ENCODE measurements at regions not wholly inside any gene's neighbourhood (a gene's known extent, or its start where the extent isn't known, plus 50 kb on each side); places are given as distances from the start of the nearest gene placed in this dataset.

DNA sequence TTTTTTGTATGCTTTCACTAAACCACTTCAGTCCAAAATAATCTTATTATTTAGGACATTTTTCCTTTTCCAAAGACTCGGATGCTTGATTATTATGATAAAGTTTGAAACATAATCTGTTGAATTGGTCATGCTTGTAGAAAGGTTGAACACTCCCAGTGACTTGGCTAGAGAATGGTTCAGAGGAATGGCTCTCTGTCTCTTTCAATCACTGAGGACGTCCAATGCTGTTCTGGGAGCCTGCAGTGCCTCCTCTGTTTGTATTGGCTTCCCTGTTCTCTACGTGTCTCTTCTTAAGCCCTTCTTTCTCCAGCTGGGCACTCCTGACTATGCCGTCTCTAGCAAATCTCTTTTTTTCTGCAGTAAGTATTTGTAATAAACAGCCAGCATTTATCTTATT lies 369.0 kb upstream of the DYNLRB2 start:
- no peak for DNase-seq

DNA sequence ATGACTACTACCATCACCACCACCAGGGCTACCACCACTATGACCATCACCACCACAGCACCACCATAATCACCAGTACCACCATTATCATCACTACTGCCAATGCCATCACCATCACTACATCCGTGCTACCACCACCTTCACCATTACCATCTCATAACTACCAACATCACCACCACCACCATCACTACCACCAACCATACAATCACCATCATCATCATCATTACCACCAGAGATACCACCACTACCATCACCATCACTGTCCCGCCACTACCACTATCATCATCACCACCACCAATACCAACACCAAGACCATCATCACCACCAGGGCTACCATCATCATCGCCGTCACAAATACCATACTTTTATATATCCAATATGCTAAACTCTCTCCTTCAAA lies 369.6 kb upstream of the DYNLRB2 start:
- DNase-seq: no peak

DNA sequence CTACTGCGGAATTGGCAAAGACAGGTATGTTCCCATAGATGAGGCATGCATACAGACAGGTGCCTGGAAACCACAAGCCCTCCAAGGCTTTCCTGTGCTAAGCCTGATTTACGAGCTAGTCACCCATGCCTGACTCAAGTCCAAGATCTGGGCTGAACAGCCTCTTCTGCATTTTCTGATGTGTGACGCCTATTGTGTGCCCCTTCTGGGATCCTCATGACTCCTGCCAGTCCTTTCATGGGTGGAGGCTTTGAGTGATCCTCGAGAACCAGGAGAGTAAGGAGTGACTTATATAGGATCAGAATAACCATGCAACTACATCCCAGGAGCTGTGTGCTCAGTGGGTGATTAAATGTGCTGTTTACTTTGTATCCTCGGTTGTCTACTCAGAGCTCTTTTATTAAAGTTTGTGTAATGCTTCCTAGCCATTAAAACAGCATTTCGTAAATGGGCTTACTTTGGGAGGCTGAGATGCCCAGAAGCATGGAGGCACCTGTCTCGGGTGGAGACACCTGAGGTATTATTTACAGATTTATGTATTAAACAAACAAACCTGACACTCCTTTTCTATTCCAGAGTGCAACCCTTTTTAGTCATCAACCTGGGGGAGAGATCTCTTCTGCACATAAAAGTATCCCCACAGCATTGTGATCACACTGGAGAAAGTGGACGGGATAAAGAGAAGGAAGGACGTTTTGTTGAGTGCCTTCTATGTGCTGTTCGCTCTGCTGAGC lies 373.0 kb upstream of the DYNLRB2 start:
- DNase-seq: no peak

DNA sequence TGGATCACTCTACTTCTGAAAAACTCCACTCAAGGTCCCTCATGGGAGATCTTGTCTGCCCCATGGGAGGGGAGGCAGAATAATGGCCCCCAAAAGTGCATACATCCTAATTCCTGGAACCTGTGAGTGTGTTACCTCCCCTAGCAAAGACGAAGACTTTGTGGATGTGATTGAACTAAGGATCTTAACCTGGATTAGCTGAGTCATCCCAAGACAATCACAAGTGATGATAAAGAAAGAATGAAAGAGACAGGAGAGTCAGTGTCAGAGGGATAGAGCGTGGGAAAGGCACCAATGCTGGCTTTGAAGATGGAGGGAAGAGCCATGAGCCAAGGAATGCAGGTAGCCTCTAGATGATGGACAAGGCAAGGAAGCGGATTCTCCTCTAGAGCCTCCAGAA lies 374.7 kb upstream of the DYNLRB2 start:
- DNase-seq: no peak

DNA sequence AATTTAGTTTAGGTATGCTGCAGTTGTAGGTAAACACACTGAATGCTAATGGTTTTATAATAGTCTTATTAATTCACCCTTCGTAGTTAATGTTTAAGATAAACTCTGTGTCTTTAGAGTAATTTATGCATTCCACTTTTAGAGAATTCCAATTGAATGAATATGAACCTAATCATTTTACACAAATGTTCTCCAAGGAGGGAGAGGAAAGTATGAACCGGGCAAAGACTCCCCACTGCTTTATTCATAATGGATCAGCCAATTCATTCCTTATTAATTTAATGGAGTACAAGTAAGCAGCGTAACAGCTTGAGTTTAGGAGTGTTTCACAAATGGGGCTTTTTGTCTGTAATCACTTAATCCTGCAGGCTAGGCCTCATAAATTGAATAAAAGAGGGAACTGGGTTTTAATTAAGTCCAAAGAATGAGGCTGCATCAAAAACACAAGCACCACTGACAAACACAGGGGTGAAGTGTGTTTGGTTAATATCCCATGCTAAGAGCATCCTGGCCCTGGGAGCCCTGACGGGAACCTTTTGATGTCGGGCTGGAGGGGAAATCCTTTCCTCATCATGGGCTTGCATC lies 375.7 kb upstream of the DYNLRB2 start:
- no peak for DNase-seq

DNA sequence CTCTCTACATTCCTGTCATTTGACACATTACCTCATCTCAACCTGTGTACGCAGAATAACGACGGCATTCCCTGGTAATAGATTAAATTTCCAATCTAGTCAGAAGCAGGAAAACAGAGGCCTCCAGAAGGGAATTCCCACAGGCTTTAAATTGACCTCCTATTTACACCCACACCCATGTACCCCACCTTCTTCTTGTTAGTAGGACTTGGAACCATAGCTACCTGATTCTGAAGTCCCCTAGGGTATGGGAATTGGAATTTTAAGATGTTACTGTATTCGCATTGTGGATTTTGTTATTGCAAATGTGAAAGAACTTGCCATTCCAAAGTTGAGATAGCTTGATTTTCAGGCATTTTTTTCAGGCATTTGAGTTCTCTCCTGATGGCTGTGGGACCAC lies 377.5 kb upstream of the DYNLRB2 start:
- no peak for DNase-seq

DNA sequence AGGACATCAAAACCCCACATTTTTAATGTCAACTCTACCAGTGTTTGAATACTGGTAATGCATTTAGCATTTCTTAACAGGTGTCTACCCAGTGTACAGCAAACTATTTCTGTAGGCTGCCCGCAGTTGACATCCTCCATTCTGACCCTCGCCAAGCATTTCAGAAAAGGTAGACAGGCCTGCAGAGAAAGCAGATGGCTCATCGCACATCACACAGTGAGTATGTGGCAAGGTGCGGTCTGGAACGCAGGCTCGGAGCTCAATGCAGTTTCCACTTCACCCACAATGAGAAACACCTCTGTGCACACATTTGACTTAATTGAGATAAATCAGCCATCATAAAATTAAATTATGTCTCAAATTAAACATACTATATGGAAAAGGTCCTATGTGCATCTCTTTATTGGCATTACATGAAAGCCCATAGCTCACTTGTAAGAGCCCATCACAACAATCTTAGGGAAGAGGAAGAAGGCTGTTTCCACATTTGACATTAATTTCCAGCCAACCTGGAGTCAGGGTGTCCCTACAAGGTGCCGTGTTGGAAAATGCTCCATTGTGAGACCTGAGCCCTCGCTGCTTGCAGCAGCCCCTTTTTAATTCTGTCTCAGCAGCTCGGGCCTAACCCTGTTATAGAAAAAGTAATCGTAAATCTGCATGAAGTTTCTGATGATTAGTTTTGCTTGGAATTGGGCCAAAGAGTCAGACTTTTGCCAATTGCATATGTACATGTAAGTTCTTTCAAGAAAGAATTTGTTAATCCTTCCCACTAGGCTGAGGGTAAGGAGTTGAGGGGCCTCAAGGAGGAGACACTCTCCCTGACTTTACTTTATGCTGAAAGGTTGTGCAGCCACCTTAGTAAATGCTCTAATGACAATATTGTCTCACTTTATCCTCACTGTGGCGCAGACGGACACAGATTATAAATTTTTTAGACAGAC lies 378.7 kb upstream of the DYNLRB2 start:
- DNase-seq: no peak

DNA sequence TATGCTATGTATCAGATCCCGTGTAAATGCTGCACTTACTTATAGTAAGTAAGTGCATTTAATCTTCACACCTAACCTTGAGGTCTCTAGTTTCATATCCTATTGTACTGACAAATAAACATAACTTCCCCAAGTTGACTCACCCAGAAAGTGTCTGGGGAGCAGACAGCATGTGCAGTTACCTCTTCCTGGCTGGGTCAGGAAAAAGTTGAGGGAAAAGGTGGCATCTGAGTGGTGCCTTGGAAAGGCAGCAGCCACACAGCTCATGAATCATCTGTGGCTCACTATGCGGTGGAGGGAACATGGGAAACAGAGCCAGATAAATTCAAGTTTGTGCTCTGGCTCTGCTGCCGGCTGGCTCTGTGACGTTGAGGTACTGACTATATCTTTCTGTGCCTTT lies 382.0 kb upstream of the DYNLRB2 start:
- DNase-seq: no peak

DNA sequence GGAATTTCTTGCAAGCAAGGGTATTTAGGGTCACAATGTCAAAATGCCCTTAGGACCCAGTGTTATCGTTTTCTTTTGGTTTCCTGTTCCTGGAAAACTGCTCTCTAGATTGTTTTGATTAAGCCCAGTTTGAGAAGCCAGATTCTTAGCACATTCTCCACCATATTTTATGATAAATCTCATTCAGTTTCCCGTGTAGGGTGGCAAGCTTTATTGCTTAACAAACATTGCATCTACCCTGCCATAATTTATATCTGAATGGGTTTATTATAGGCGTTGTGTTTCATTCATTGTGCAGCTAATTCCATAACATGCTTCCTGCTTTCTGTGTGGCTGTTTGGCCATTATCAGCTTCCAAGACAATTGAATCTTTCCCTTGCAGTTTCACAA lies 389.1 kb upstream of the DYNLRB2 start:
- no peak for DNase-seq

DNA sequence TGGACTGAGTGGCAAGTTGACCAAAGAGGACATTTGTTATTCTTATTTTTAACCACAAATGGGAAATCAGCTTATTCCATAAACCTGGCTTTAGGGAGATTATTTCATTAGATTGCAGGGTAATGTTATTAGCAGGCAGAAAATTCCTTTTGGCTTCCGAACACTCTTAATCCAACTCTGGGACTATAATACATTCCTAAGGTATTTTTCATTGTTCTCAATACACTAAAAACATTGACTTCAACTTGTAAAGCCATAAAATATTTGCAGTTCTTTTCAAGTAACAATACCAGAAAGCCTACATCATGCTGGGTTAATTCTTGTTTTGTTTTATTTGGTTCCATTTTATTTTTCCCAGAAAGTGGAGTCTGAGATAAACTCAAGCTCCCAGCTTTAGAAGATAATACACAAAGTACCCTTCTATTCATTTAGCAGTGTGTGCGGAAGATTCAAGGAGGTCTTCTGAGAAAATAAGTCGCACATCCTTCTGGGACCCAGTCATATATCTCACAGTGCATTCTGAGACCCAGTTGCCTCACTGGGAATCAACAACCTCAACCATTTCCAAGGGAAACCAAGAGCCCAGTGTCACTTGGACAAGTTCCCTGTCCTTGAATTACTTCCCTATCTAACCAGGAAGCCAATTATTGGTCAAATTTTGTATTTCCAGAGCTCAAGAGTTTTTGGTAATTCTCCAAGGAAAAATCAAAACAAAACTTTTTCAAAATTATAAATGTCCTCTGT lies 389.6 kb upstream of the DYNLRB2 start:
- no peak for DNase-seq

DNA sequence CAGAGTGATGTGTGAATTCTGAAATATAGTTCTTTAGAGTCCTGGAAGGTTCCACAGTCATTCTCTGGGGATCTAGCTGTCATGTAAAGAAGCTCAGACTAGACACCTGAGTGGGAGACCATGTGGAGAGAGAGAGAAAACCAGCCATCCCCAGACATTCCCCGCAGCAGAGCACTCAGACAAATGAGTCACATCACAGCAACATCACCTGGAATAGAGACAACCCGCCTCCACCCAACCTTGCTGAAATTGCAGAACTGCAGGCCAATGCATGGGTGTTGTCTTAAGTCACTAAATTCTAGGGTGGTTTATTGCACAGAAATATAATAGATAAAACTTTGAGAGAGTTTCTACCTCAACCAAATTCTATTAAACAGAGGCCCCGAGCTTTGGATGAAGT lies 392.0 kb upstream of the DYNLRB2 start:
- no peak for DNase-seq

DNA sequence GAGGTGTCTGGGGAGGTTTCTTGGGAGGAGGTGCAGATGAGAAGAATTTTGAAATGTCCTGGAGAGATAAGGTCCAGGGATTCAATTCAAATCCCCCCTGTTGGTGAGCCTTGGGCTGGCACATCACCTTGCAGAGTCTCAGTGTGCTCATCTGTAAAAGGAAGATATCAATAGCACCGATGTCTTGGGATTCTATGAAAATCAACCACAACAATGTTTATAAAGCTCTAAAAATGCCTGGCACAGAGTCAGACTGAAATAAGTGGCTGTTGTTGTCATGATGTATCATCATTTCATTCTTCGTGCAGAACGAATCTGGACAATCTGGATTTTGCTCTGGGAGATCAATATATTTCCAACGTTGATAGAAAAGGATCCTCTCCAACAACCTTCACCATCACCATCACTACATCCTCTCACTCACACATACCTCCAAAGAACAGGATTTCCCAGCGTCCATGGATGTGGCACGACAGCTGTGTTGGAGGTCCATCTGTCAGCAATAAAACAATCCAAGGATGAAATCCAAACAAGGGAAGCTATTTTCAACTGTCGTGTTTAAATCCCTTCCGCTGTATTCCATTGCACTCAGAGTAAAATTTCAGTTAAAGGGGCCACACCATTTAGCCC lies 393.7 kb upstream of the DYNLRB2 start:
- no peak for DNase-seq

DNA sequence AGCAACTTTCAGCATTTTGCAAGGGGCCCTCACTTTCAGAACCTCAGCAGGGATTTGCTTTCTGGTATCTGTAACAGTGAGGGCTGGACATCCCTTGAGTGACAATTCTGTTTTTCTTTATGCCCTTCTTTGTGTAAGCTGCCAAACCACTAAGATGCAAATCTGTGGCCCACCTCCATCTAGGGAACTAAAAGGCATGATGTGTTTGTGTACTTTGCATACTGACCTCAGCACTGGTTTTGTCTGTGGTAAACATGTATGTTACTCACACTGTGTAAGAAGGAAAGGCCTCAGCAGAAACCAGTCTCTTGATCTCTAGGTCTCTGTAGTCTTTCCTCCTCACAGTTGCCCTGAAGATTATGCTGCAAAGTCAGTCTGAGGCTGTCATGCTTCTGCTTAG lies 396.6 kb upstream of the DYNLRB2 start:
- DNase-seq: no peak

DNA sequence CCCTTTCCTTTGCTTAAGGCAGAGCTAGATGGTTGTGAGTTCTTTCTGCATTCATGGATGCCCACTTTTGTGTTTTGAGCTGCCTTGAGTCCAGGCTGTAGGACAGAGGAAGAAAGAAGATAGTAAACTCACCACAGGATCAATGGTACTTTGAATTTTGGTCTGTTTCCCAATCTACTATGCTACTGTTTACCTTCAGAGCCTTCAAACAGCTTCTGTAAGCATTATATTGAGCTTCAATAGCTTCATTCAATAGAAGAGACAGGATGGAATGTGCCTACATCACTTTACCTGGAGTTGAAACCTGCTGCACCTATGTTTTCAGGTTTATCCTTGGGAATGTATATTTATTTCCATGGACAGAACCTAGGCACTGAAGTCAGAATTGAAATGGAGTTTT lies 397.9 kb upstream of the DYNLRB2 start:
- DNase-seq: no peak

DNA sequence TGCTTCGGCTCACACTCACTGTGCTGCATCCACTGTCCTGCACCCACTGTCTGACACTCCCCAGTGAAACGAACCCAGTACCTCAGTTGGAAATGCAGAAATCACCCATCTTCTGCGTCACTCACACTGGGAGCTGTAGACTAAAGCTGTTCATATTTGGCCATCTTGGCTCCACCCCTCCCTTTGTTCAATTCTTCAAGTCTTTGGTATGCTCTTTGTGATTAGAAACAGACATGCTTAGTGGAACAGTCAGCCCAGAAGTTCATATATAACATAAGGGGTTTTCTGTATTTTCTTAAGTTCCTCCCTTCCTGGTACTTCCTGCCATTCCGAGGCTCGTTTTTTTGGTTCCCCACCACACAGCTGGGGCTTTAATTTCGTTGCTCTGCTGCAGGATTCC lies 398.5 kb upstream of the DYNLRB2 start:
- no peak for DNase-seq

DNA sequence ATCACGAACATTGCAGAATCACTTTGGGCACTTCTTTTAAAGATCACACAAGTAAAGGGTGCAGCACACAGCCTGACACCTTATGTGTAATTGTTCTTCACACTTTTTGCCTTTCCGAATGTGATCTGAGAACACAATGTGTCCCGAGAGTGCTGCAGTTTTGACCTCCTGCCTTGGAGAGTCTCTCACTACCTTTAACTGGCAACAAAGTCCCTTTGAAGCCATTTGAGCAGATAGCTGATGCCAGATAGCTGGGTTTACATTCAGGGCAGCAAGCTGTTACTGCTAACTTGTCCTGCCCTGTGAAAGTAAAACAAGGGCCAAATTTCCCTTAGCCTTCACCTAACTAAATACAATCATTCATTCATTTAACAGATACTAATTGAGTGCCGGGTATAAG lies 411.0 kb upstream of the DYNLRB2 start:
- DNase-seq: no peak

DNA sequence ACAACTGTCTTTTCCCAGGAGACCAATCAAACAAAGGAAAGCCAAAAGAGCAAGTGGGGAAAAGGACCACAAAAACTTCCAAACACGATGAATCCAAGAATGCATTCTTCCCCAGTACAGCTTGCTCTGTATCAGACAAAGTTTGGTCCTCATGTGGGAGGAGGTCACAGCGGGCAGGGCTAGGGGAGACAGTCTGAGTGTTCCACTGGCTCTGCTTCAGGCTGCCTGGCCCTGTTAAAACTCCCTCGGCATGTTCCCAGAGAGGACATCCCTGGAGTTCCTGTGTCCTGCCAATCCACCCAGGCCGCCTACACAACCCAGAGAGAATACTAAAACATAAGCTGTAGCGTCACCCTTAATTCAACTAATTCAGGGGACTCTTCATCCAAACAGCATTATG lies 415.1 kb upstream of the DYNLRB2 start:
- no peak for DNase-seq

DNA sequence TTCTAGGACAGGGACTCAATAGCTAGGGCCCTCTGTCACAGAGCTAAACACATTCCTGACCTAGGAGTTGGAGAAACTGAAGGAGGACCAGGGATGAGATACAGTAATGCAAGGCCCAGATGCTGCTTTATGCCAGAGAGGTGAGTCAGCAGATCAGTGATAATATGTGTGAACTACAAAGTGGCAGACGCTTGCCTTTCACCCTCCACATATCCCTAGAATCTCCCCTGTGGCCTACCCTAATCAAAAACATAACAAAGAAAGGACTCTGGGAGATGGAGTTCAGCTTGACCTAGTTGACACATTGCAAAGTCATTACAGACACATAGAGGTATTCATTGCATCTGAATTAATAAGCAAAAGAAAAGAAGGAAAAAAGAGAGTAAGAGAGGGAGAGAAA lies 417.6 kb upstream of the DYNLRB2 start:
- DNase-seq: no peak

DNA sequence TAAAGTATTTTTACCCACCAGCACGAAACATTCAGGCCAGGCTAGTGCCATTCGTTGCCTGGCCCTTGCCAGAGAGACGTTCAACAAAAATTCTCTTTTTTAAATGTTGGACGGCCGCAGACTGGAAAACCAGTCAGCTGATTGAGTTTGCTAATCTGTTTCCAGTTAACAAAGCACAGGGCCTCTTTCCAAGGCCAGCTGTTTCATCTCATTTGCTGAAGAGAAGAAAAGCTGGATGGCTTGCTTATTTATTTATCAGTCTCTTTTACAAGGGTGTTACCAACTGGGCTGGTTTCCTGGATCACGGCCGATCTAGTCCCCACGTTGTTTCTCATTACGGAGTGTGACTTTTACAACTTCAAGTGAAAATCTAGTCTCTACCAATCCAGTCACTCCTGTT lies 418.7 kb upstream of the DYNLRB2 start:
- no peak for DNase-seq

DNA sequence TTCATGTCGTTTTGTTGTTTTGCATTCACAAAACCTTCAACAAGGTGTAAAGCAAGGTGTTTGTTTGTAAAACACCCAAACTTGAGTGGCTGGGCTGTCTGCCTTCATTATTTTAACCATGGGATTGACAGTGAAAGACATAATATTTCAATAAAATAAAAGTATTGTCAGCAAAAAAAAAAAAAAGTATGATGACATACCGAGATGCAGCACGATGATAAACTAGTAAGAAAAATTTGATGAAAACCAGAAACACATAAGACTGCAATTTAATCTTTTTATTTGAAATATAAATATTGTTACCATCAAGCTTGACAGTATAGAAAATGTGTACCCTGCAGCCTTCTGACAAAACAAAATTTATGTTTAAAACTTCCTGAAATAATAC lies 419.3 kb upstream of the DYNLRB2 start:
- DNase-seq: no peak

DNA sequence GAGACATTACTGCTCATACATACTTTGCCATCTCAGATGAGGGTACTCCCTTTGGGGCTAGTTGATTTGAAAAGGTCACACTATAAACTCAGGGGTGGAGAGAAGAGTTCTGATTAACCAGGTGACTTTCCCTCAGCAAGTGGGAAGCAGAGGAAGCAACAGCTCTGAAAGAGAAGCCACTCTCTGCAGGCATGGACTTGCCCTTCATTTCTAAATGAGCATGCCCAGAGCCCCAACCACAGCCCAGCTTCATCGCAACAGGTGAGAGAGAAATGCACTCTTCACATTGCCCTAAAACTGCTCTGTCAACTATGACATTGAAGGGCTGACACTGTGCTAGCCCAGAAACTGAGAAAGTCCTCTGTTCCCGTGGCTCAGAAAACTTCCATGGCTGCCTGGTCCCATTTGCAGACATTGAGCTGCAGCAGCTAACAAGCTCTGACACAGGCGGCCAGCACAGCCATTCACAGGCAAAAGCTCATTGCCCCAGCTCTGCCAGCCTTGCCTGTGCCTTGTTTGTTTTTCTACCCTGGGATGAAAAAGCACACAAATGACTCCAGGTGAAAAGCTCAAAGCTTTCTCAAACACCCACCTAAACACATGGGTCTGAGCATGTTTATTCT lies 419.8 kb upstream of the DYNLRB2 start:
- no peak for DNase-seq

DNA sequence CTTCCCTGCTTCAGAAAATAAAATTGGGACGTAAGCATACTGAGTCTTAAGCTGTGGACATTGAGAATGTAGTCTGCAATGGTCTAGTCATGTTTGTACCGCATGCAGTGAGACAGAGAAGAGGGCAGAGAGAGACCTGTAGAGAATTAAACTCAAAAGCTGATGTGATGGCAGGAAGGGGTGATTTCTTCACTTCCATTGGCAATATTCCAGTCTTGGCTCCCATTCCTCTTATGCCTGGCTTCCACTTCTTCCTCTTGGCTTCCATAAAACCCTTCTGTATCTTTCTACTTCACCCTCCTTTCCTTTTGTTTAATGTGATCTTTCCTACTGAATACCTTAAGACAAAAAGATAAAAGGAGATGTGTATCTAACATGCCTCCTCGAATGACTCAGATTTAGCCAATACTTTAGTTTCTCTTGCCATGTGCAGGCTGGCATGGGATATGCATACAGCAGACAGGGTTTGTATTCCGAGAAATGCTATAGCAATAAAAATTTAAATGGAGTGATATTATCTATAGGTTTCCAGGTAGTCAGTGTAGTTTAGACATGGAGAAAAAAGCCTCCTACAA lies 423.1 kb upstream of the DYNLRB2 start:
- no peak for DNase-seq

All from Kasumi-1 (cell line).